GM19468 (cell line): ENCODE measurements at regions not wholly inside any gene's neighbourhood (a gene's known extent, or its start where the extent isn't known, plus 50 kb on each side); places are given as distances from the start of the nearest gene placed in this dataset.

ENCODE experiments used
- ATAC-seq: cut with Tn5 transposase; IDR thresholded peaks from one replicate; pipeline ENCODE4 v1.9.1; 2021; ENCODE audit warnings: mild to moderate bottlenecking, moderate library complexity, moderate number of reproducible peaks; ENCODE audit not compliant: unreplicated experiment; ENCODE audit errors: extremely low read depth

DNA sequence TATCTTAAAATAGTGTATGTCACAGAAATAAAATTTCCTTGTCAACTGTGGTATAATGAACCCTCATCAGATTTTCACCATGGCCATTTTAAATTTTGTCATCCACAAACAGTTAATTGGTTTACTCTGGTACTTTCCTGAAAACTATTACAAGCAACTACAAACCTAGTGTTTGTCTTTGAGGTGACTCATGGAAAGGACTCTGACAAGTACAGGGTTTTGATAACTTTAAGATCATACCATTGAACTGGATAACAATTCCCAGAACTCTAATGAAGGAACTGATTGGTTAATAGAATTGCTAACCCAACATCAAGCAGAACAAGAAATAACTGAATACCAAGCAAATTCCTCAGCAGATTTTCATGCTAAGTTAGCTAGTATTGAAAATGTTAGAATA lies 237.7 kb upstream of the IPO5 start:
- ATAC-seq: no peak

- no peak for ATAC-seq
Measured at GRCh38 chr13:97716746-97717145, 236.7 kb upstream of the IPO5 start.

- no peak for ATAC-seq
Measured at GRCh38 chr13:97719736-97720135, 233.7 kb upstream of the IPO5 start.

- ATAC-seq: no peak
Measured at GRCh38 chr13:97720896-97721295, 232.6 kb upstream of the IPO5 start.

- no peak for ATAC-seq
Measured at GRCh38 chr13:97723655-97724054, 229.8 kb upstream of the IPO5 start.

- ATAC-seq: no peak
Measured at GRCh38 chr13:97724450-97724849, 229.0 kb upstream of the IPO5 start.

GRCh38 chr13:97726664-97727280 lies 226.7 kb upstream of the IPO5 start:
- no peak for ATAC-seq

- no peak for ATAC-seq
Measured at GRCh38 chr13:97727991-97728390, 225.5 kb upstream of the IPO5 start.

GRCh38 chr13:97736436-97736835 lies 217.0 kb upstream of the IPO5 start:
- ATAC-seq: no peak

- ATAC-seq: no peak
Measured at GRCh38 chr13:97742084-97742483, 211.4 kb upstream of the IPO5 start.

DNA sequence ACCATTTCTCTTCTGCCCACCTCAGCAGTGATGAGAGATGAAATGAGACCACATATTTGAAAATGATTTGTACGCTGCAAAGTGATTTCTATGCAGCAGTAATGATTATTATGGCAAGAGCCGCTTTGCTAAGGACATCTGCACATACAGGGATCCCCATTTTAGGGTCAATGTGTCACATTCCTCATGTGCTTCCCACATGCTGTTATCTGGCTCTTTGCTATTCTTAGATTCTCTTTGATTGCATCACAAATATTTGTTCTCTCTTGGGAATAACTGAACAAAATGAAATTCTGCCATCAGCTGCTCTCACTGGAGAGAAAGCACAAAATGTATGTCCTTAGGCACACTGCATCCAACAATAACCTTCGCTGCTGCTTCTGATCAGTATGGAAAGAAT lies 209.5 kb upstream of the IPO5 start:
- no peak for ATAC-seq

GRCh38 chr13:97746649-97747048 lies 206.8 kb upstream of the IPO5 start:
- no peak for ATAC-seq

- ATAC-seq: no peak
Measured at GRCh38 chr13:97749174-97749573, 204.3 kb upstream of the IPO5 start.

- no peak for ATAC-seq
Measured at GRCh38 chr13:97751477-97751876, 202.0 kb upstream of the IPO5 start.

DNA sequence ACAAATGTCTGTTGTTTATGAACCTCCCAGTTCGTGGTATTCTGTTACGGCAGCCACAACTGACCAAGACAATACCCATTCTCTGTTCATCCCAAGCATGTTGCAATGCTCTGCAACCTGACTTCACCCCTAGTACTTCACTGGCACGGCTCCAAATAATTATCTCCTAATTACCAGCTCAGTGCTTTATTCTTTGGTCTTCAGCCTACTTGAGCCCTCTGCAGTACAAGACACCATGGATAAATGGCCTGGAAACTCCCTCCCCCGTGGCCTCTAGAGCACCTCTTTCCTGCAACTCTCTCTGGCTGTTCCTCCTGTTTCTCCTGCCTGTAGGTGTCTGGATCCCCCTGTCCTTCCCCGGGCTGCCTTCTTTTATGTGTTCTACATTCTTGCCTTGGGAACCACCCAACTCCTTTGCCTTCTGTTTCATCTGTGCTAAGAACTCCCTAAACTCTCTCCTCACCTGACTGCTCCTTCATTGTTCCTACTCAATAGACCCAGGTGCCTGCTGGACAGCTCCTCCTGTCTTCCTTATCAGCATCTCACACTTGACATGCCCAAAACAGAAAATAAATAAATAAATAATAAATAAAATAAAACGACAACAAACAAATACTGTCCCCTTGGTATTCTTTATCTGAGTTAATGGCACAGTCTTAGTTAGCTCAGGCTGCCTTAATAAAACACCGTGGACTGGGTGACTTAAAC lies 200.4 kb upstream of the IPO5 start:
- ATAC-seq: no peak

GRCh38 chr13:97753942-97754670 lies 199.4 kb upstream of the IPO5 start:
- ATAC-seq: no peak

DNA sequence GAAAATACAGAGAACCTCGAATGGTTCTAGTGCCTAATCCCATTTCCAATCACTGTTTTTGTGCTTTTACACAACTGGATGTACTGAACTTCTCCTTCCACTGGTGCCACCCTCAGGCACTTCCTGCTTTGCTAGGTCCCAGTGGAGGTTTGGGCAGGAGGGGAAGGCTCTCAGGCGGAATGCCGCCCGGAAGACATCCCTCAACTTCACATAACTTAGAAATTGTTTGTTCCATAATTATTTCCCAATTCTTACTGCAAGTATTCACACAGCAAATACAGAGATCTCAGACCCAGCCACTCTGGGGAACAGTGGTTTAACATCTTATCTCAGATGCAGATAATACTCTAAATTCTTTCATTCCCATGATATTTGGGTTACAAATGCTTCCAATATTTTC lies 195.7 kb upstream of the IPO5 start:
- ATAC-seq: no peak

- ATAC-seq: no peak
Measured at GRCh38 chr13:97758317-97758716, 195.2 kb upstream of the IPO5 start.

DNA sequence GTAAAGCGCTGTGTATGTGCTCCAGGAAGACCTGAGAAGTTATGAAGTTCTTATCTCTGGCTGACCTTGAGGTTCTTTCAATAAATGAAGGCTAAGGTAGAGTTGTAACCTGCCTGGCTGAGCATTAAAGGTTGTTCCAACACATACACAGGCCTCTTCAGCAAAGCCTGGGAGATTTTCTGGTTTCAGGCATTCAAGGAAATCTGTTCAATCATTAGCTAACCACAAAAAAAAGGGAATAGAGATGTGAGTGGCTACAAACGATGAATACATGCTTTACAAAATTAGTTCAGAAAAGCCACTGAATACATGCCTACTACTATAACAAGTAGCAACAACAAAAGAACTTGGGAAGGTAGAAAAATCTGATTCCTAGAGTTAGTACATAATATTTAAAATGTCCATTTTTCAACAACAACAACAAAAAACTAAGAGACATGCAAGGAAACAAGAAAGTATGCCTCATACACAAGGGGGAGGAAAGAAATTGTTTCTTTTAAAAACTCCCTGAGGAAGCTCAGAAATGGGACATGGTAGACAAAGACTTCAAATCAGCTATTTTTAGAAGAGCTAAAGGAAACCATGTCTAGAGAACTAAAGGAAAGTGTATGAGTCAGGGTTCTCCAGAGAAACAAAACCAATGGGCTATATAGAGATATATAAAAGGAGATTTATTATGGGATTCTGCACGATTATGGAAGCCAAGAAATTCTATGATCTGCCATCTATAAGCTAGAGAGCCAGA lies 191.5 kb upstream of the IPO5 start:
- no peak for ATAC-seq

DNA sequence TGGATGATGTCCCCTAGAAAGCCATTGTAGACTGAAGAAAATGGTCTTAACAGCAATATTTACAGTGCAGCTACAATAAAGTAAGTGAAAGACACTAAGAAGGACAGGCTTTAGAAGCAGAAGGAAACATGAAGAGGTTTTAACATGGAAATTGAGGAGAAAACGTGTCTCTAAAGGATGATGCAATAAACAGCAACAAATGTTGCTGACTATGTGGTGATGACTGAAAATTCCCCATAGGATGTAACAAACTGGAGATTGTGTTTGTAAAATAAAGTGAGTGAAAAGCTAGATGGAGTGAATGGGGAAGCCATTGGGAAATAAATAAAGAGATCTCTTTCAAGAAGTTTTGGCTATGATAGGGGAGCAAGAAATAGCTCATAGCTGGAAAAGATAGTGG lies 186.7 kb upstream of the IPO5 start:
- no peak for ATAC-seq

DNA sequence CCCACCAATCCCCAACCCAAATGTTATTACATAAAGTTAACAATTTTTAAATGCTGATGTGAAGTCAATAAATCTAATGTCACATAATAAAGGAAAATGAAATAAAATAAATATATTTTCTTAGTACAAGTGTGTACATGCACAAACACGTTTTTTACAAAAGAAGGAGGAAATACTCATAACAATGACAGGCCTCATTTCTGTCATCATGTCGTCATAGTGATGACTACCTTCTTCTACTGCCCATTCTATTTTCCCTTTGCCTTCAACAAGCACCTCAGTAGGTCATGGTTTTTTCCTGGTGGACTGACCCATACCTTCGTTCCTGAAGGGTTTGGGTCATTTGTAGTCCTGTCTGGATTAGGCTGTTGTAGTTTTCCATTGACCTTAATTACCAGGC lies 185.3 kb upstream of the IPO5 start:
- no peak for ATAC-seq
